GM18511 (cell line): ENCODE measurements at regions not wholly inside any gene's neighbourhood (a gene's known extent, or its start where the extent isn't known, plus 50 kb on each side); places are given as distances from the start of the nearest gene placed in this dataset.

Source experiments
- ATAC-seq: cut with Tn5 transposase; IDR thresholded peaks from one replicate; pipeline ENCODE4 v1.9.1; 2021; ENCODE audit warnings: mild to moderate bottlenecking, moderate library complexity; ENCODE audit not compliant: unreplicated experiment

- ATAC-seq, result no peak
These were observed 718.0 kb downstream of the EFNB2 start for GRCh38 chr13:105817498-105817897.

DNA sequence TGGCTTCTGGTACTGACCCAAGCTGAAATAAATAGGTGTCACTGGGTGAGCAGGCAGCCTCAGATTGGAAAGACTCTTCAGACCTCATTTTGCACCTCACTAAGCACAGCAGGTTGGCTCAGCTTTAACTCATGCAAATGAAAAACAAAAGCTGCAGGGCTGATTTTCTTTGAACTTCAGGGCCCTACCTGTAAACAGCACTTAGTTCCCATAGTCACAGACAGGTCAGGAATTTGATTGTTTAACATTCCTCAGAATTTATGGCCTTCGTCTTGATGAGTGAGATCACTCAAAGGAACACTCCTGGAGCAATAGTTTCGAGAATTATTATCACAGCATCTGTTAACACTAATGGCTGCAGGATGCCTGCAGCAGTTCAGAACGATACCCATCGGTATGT lies 718.5 kb downstream of the EFNB2 start:
- ATAC-seq, result no peak

DNA sequence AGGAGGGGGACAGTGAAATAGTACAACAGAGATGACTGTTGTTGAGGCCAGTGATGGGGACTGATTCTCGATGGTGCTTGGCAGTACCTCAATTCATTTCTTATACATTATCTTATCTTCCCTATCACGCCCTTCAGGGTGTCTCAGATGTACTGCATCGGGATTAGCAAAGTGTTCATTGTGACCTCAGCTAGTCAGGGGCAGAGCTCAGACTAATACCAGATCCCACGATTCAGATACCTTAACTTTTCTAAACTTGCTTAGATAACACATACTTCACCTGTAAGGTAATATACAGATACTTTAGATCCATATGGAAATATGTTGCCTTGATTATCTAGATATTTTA lies 720.6 kb downstream of the EFNB2 start:
- no peak for ATAC-seq

DNA sequence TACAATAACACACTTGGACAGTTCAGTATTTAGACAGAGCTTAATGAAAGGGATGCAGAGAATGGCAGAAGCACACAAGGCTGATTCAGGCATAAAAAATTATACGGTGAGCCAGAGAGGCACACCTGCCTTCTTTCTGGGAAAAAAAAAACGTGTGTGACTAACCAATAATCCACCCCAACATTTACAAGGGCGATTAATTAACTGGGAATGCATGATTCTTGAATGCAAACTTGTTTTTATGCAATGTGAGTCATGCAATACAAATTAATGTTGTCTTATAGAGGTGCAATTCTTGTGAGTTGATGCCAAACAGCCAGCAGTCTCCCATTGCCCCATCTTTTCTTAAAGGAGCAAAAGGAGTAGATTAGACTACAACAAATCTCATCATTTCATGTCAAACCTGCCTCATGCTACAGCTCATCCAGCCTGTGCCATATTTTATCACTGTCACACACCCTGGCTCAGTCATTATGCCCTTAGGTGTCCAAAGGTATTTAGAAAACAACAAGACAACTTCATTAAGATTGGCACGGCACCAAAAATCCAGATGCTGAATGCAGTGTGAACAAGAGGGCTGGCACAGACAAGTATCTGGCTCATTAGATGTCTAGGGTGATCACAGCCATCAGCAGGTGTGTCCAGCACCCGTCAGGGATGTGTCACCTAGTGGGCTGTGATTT lies 721.1 kb downstream of the EFNB2 start:
- no peak for ATAC-seq

DNA sequence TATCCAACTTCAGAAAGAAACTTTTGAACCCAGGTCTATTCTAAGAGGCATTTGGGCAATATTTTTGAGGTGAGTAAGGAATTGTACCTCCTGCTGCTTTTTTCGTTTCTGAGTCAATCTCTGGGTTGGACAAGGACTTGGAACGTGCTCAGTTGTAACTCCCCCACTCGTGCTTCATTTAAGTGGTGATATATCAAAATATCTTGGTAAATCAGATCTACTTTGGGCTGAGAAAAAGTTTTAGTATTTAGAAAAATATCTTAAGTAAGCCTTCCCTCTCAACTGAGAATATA lies 728.9 kb downstream of the EFNB2 start:
- ATAC-seq, result no peak

- no peak for ATAC-seq
These were observed 729.4 kb downstream of the EFNB2 start for GRCh38 chr13:105805892-105806627.

GRCh38 chr13:105804561-105805190 lies 730.8 kb downstream of the EFNB2 start:
- no peak for ATAC-seq

DNA sequence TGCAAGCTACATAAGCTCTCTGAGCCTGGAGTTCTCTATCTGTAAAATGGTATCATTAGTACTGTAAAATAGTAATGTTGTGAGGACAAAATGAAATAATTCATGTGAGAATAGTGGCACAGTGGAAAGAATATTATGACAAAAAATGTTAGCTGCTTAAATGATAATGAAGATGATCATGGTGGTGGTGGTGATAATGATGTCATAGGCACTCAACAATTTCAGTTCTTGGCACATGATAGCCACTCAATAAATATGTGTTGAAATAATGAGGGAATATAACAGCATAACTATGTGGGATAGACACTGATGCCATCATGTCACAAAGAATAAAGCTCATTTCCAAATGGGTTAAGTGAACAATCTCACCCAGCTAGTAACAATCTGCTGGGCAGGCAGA lies 736.3 kb downstream of the EFNB2 start:
- ATAC-seq, result no peak

GRCh38 chr13:105798541-105798940 lies 736.9 kb downstream of the EFNB2 start:
- ATAC-seq, result no peak

DNA sequence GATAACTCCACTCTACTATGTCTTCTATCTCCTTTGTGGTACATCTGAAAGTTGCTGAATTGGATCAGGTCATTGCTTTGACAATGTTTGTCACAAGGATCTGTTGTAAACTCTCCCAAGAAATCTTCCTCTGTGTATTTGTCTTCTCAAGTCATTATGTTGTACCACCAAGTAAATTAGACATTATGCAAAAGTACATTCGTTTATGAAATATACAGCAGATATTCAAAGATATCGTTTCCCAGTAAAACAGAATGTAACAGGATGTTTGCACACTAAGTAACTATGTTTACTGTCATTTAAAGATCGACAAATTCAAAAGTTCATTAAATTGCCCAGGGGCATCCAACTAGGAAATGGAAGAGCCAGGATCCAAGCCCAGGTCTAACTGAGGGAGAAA lies 739.4 kb downstream of the EFNB2 start:
- no peak for ATAC-seq

- no peak for ATAC-seq
These were observed 744.5 kb downstream of the EFNB2 start for GRCh38 chr13:105790923-105791322.

- no peak for ATAC-seq
These were observed 746.9 kb downstream of the EFNB2 start for GRCh38 chr13:105788530-105788929.

- ATAC-seq, result no peak
These were observed 747.8 kb downstream of the EFNB2 start for GRCh38 chr13:105787632-105788031.

DNA sequence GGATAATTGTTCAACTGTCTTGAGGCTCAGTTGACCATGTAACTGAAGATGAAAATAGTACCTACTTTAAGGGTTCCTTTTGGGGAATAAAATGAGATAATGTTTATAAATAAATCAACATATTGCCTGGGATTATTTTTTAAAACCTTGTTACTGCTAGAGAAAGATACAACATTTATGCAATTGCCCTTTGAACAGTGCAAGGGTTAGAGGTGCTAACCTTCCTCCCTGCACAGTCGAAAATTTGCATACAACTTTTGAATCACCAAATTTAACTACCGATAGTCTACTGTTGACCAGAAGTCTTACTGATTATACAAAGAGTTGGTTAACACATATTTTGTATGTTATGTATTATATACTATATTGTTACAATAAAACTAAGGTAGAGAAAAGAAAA lies 750.0 kb downstream of the EFNB2 start:
- ATAC-seq, result no peak

- no peak for ATAC-seq
These were observed 752.2 kb downstream of the EFNB2 start for GRCh38 chr13:105783261-105783660.

DNA sequence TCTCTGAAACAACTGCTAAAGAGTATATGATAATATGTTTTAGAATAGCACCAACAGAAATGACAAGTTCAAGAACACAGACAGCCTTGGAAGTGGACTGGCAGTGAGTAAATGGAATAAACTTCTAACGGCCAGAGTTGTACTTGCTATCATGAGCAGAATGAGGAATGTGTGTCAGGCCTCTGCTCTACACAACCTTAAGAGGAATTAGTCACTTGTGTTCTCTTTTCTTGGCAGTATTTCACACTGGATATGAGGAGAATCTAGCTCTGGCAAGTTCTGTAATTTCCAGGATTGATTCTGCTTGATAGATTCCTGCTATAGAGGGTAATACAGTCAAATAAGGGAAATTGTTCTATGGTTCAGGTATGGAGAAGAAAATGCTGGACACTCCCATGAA lies 757.3 kb downstream of the EFNB2 start:
- no peak for ATAC-seq

GRCh38 chr13:105774739-105775460 lies 760.6 kb downstream of the EFNB2 start:
- ATAC-seq, result no peak

DNA sequence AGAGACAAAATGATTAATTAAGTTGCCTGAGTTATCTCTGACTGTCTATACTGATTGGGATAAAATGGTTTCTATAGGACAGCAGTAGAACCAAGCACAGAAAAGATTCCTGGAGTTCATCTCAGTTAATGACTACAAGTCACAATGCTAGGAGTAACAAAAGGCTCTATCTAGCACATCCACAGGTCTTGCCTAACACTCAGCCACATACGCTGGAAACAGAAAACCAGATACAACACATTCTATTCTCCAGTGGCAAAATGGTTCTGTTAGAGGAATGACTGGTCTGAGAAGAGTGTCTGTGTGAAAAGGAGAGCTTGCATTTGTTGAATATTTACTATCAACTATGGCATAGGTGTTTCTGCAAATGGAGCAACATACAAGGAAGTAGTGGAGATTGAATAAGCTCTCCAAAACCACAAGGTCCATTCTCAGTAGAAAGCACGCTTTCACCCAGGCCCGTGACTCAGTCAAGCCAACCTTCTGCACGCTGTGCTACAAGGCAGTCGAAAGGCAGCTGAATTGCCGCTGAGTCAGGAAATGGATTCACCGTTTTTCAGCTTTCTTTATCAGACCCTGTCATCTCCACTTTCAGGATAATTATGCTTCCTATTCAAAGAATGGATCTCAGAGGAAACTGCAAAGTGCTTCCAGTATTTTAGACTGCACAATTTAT lies 761.5 kb downstream of the EFNB2 start:
- ATAC-seq, result no peak

DNA sequence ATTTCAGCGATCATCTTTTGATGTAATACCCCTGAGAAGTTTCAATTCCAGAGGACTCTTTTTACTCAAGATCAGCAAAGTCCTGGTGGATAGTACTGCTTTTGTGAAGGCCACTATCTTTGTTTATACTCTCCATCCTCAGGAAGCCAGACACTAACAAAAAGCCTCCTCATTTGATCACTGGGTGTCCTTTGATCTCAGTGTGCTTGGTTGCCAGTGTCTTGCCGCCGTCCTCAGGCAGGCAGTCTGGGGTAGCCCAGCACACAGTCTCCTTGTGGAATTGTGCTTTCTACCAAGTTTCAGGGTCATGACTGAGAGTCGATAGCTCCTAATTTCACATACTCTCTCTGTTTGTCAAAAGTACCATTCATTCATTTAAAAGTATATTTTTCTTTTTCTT lies 762.2 kb downstream of the EFNB2 start:
- no peak for ATAC-seq

DNA sequence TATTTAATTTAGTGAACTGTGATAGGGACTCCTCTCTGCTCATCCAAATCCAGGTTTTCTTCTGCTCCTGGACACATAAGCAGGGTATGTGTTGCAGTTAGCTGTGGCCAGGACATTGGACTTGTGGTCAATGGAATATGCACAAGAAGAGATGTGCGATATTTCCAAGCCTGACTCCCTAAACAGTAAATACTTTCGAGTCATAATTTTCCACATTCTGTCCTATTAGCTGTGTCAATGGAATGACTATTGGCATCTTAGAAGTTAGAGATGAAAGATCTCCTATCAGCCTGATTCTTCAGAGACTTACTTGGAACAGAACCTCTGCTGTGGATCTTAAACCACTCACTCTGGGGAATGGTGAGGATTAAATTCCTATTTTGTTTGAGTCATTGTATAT lies 771.0 kb downstream of the EFNB2 start:
- ATAC-seq, result no peak

DNA sequence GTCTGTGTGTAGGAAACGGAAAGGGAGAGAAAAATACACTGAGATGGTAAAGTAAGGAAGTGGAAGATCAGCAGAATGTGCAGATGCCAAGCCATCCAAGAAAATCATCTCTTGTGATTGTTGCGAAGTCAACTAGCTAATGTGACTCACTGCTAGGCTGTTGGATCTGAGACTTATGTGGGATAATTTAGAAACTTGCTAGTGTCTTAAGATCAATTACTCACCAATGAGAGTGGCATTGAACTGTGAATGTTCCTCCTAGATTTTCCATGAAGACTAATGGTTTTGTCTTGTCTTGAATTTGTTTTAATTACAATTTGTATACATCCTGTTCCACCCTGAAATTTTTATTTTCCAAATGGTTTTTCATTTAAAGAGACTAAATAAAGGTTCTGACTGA lies 771.6 kb downstream of the EFNB2 start:
- ATAC-seq, result no peak
